ENCODE measurements at regions not wholly inside any gene's neighbourhood (a gene's known extent, or its start where the extent isn't known, plus 50 kb on each side); places are given as distances from the start of the nearest gene placed in this dataset.

DNA sequence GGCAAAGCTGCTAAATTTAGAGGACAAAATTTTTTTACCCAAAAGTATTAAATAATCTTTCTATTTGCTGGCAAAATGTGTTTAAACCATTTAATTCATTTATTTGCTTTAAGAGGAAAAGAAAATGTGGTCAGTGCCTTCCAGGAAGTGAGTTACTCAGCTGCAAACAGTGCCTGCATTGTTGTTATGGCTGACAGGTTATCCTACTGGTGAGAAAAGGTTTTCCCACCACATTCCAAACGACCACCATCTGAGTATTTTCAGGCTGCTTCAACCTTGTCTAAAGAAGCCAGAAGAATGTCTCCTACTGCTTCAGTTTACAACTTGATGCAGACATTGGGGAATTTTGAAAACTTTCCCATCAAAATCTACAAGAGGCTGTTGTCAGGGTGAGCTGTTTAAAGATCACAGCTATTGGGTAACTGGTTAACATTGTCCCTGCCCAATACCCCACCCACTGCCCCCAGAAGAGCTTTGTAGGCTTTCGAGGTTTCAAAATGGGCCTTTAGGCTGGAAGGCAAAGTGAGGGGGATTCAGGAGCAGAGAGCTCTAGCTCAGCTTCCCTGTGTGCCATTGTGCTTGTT is 461.3 kb upstream of the FANCL start:
- Histone ChIP-seq H3K79me2 (ENCODE audit: low read length) (no peaks in the 10 kb centered on the region), H2AFZ (ENCODE audit: low read length) (no peak overlapping the region), H4K20me1 (ENCODE audit: insufficient read depth, low read length) (no peaks in the 10 kb centered on the region), H3K36me3 (replicated peaks; ENCODE audit: insufficient read depth, low read length) (no peaks in the 10 kb centered on the region), H3F3A (ENCODE audit: insufficient read depth, low read length) (no peaks in the 10 kb centered on the region), H3K4me2 (ENCODE audit: low read depth, low read length) (no peak overlapping the region), H3K9me2 (replicated peaks; ENCODE audit: insufficient read depth, low read length) (no peaks in the 10 kb centered on the region), H3K4me1 (ENCODE audit: low read length) (no peaks in the 10 kb centered on the region), H3K27me3 (replicated peaks; ENCODE audit: insufficient read depth, low read length) (no peaks in the 10 kb centered on the region), H3K9ac (ENCODE audit: low read length) (no peak overlapping the region), H3K9me3 (replicated peaks; ENCODE audit: insufficient read depth, low read length) (no peaks in the 10 kb centered on the region), H3K4me3 (ENCODE audit: low read length) (no peak overlapping the region), H3K27ac (ENCODE audit: low read length) (no peak overlapping the region)
- no peak for DNase-seq
- TF ChIP-seq EZH2 (optimal IDR thresholded peaks at IDR 0.05; ENCODE audit: low read depth, low read length) (no peak), EZH2phosphoT487 (IDR thresholded peaks at IDR 0.05; ENCODE audit: low read length) (no peak)
- TF ChIP-seq, protein P1, sequence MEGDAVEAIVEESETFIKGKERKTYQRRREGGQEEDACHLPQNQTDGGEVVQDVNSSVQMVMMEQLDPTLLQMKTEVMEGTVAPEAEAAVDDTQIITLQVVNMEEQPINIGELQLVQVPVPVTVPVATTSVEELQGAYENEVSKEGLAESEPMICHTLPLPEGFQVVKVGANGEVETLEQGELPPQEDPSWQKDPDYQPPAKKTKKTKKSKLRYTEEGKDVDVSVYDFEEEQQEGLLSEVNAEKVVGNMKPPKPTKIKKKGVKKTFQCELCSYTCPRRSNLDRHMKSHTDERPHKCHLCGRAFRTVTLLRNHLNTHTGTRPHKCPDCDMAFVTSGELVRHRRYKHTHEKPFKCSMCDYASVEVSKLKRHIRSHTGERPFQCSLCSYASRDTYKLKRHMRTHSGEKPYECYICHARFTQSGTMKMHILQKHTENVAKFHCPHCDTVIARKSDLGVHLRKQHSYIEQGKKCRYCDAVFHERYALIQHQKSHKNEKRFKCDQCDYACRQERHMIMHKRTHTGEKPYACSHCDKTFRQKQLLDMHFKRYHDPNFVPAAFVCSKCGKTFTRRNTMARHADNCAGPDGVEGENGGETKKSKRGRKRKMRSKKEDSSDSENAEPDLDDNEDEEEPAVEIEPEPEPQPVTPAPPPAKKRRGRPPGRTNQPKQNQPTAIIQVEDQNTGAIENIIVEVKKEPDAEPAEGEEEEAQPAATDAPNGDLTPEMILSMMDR (IDR thresholded peaks at IDR 0.05; ENCODE audit: low read length), result no peak

DNA sequence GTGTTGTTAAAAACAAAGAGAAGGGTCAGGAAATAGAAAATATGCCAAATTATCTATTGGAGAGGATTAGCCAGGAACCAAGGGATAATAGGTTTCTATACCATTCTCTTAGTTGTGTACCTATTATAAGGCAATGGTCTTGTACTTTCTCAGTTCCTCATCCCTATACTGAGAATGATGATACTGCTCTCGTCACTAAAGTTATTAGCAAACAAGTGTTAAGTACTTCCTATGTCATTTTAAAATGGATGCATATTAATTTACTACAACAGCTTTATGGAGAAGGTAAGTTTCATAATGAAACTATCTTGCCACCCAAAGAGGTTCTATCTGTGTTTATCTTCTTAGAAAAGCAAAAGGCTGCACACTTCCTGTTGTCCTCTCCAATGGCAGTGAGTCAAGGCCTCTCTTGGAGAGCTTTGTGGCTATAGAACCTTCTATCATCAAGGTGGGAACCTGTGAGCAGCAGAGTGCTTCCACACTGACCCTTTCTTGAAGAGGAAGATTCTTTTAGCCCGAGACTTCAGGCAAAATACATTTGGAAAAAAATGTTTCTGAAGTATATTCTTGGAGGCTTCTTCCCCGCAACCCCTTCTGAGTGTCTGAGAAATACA is 460.7 kb upstream of the FANCL start:
- no peaks in the 10 kb centered on the region for H4K20me1 ChIP-seq (ENCODE audit: insufficient read depth, low read length)
- no peaks in the 10 kb centered on the region for H3K36me3 ChIP-seq (replicated peaks; ENCODE audit: insufficient read depth, low read length)
- no peak for TF ChIP-seq EZH2 (optimal IDR thresholded peaks at IDR 0.05; ENCODE audit: low read depth, low read length)
- TF ChIP-seq, protein P1 (IDR thresholded peaks at IDR 0.05; ENCODE audit: low read length), result no peak
- no peak for TF ChIP-seq EZH2phosphoT487 (IDR thresholded peaks at IDR 0.05; ENCODE audit: low read length)
- no peaks in the 10 kb centered on the region for H3K9me3 ChIP-seq (replicated peaks; ENCODE audit: insufficient read depth, low read length)
- H3F3A ChIP-seq (ENCODE audit: insufficient read depth, low read length), result no peaks in the 10 kb centered on the region
- DNase-seq, result no peak
- H3K9ac ChIP-seq (ENCODE audit: low read length), result no peak overlapping the region
- no peaks in the 10 kb centered on the region for H3K9me2 ChIP-seq (replicated peaks; ENCODE audit: insufficient read depth, low read length)
- H3K4me3 ChIP-seq (ENCODE audit: low read length), result no peak overlapping the region
- H3K4me1 ChIP-seq (ENCODE audit: low read length), result no peaks in the 10 kb centered on the region
- H3K79me2 ChIP-seq (ENCODE audit: low read length), result no peaks in the 10 kb centered on the region
- H2AFZ ChIP-seq (ENCODE audit: low read length), result no peak overlapping the region
- H3K27me3 ChIP-seq (replicated peaks; ENCODE audit: insufficient read depth, low read length), result no peaks in the 10 kb centered on the region
- H3K4me2 ChIP-seq (ENCODE audit: low read depth, low read length), result no peak overlapping the region
- H3K27ac ChIP-seq (ENCODE audit: low read length), result no peak overlapping the region

DNA sequence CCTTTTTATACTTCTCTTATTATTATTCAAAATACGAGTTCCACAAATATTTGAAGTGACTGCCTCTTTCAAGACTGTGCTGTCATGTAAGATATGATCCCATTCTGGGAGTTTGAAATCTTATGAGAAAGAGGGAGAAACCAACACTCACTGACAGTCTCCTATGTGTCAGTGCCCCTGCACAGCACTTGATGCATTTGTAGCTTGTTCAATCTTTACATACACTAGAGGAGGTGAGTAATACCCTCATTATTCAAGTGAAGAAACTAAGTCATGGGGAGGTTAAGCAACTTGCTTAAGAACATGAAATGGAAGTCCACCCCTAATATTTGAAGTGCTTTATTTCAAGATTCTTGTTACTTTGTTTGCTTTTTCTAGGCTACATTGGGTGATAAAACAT is 459.5 kb upstream of the FANCL start:
- no peaks in the 10 kb centered on the region for H3K27me3 ChIP-seq (replicated peaks; ENCODE audit: insufficient read depth, low read length)
- no peaks in the 10 kb centered on the region for H3K9me3 ChIP-seq (replicated peaks; ENCODE audit: insufficient read depth, low read length)
- no peaks in the 10 kb centered on the region for H3K79me2 ChIP-seq (ENCODE audit: low read length)
- no peaks in the 10 kb centered on the region for H3K9me2 ChIP-seq (replicated peaks; ENCODE audit: insufficient read depth, low read length)
- no peak overlapping the region for H3K9ac ChIP-seq (ENCODE audit: low read length)
- TF ChIP-seq, protein P1 (IDR thresholded peaks at IDR 0.05; ENCODE audit: low read length), result no peak
- no peak for TF ChIP-seq EZH2phosphoT487 (IDR thresholded peaks at IDR 0.05; ENCODE audit: low read length)
- no peak for TF ChIP-seq EZH2 (optimal IDR thresholded peaks at IDR 0.05; ENCODE audit: low read depth, low read length)
- H3K4me3 ChIP-seq (ENCODE audit: low read length), result no peak overlapping the region
- no peak overlapping the region for H2AFZ ChIP-seq (ENCODE audit: low read length)
- H3K4me2 ChIP-seq (ENCODE audit: low read depth, low read length), result no peak overlapping the region
- no peak overlapping the region for H3K27ac ChIP-seq (ENCODE audit: low read length)
- no peaks in the 10 kb centered on the region for H3K4me1 ChIP-seq (ENCODE audit: low read length)
- no peaks in the 10 kb centered on the region for H3F3A ChIP-seq (ENCODE audit: insufficient read depth, low read length)
- DNase-seq, result no peak
- H3K36me3 ChIP-seq (replicated peaks; ENCODE audit: insufficient read depth, low read length), result no peaks in the 10 kb centered on the region
- H4K20me1 ChIP-seq (ENCODE audit: insufficient read depth, low read length), result no peaks in the 10 kb centered on the region

All from MM.1S (cell line).